Endometrial microvascular endothelial cells (primary cell): ENCODE measurements at regions not wholly inside any gene's neighbourhood (a gene's known extent, or its start where the extent isn't known, plus 50 kb on each side); places are given as distances from the start of the nearest gene placed in this dataset.

ENCODE experiments used
- in situ Hi-C: cut with HindIII; loops from 2 replicates; pipeline ENCODE4 v1.10.0; 2017; ENCODE audit warnings: low sequenced_read_pairs, low pct_unique_long_range_greater_than_20kb; ENCODE audit errors: inconsistent ontology term

GRCh38 chr3:177591379-177591778 lies 394.1 kb upstream of the TBL1XR1 start:
- in situ Hi-C loops: no loop called here

- in situ Hi-C loops: no loop called here
Observed at GRCh38 chr3:177594096-177594495, 396.8 kb upstream of the TBL1XR1 start.

- in situ Hi-C loops: no loop called here
Observed at GRCh38 chr3:177595530-177596188, 398.4 kb upstream of the TBL1XR1 start.

DNA sequence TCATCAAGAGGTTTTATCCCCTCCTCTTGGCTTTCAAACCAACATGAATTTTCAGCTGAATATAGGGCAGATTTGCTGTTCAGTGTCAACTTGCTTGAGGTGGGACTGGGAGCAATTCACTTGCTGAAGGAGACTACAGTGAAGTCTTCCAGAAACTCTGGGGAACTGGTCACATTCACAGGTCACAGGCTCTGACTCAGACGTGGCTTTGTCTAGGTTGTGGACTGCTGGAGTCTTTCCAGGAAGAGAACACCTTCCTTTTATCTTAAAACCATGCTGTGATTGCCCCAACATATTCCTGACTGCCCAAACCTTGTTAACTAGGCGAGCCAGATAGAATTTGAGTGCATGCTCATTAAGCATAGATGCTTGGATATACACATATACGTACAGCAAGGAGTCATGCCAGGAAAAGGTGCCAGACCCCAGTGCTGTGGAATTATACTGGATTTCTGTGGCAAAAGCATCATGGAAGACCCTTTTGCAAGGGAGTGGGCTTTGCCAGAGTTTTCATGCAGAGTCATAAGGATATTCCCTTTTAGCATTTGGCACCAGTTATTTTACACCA lies 399.1 kb upstream of the TBL1XR1 start:
- in situ Hi-C loops: no loop called here

DNA sequence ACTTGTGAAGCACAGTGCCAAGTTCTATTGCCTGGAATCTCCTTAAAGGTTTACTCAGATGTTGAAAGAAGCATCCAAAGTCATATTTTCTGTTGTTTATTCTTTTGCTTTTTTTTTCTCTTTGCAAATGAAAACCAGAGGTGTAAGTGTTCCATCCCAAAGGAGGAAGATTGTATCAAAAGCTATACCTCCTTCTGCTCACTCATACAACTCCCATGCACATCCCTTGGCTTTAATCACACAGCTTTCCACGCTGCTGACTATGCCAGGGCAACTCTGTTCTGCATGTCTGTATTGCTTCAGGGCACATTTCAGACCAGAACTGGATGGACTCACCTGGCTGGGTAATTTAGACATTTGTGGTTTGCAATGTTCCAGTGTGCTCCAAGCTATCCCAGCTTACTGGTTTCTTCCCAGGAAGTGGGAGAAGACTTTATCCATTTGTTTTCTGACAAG lies 399.6 kb upstream of the TBL1XR1 start:
- in situ Hi-C loops: no loop called here

DNA sequence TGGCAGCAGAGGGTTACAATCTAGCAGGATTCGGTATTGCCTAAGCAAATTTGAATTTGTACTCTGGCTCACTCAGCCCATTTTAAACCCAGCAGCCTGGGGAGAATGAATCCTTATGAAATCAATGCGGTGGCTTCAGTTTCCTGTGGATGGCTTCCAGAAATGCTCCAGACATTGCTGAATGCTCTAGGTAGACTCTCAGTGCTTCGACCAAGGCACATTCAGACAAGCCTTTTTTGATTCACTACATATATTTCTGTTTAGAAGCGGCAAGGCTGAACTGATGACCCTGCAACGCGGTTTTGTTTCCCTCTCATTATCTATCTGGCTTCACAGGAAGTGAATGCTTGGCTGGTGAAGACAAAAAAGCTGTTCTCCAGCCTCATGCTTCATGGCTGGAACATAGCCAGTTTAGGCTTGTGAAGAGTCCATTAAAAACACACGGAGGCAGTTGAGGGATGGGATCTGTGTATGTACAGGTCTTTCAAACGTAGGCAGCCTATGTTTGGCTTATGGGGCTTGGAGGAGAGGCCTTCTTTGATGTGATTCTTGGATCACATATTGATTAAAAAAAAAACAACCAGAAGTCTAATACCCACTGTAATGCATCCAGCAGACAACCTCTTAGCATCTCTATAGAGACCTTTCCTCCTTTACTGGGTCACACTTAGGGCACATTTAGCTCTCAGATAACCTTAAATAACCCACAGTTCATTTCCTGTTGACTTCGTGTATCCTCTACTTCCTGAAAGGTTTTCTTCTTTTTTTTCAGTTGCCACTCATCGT lies 400.2 kb upstream of the TBL1XR1 start:
- in situ Hi-C loops: no loop called here

GRCh38 chr3:177598097-177598833 lies 401.0 kb upstream of the TBL1XR1 start:
- in situ Hi-C loops: no loop called here

- in situ Hi-C loops: no loop called here
Observed at GRCh38 chr3:177599326-177599725, 402.0 kb upstream of the TBL1XR1 start.

GRCh38 chr3:177599837-177600236 lies 402.6 kb upstream of the TBL1XR1 start:
- in situ Hi-C loops: no loop called here

DNA sequence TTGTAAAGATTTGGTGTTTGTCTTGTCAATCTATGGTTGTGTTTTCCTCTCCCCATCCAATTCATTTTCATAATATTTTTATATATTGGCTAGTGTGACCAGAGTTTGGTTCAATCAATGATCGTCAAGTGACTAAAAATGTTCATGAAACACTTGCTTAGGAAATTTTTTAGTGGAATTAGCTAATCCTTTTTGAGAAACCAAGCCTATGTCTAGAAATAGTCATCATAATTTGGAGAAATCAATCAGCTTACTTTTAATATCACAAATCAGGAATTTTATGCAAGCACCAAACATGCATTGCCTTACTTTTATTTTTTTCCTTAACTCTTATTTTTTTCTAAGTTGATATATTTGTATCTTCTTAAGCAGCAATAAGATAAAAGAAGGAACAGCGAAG lies 403.1 kb upstream of the TBL1XR1 start:
- in situ Hi-C loops: no loop called here

GRCh38 chr3:177601152-177601551 lies 403.9 kb upstream of the TBL1XR1 start:
- in situ Hi-C loops: no loop called here

GRCh38 chr3:177602601-177603147 lies 405.4 kb upstream of the TBL1XR1 start:
- in situ Hi-C loops: no loop called here

DNA sequence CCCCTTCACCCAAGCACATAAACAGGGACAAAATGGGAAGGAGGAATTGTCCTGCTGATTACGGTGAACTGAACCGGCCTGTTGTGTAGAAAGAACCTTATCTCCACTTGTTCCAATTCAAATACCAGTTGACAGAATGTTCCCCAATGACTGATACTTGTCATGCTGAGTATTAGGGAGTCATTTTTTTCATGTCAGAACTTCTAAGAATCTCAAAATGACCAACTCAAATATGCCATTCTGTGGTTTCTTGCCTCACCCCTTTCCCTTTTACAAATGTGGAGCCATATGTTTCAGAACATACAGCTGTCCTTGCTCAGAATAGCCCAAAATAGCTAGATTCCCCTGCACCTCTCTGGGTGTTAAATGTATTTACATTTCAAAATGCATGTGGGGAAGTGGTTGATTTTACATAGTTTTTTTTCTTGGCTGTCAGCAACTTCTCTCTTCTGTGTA lies 405.9 kb upstream of the TBL1XR1 start:
- in situ Hi-C loops: no loop called here

DNA sequence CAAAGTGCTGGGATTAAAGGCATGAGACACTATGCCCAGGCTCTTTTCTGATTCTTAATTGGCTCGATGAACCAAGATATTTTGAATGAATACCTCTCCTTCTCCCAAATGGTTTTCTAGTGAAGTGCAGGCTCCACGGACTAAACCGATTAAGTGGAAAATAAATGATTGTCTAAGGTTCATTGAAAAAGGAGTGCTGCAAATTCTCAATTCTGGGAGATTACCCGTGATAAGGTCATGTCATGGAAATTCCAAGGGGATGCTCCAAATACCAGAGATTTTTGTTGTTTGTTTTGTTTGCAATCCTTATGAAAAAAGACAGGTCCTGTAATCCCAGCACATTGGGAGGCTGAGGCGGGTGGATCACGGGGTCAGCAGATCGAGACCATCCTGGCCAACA lies 406.9 kb upstream of the TBL1XR1 start:
- in situ Hi-C loops: no loop called here

DNA sequence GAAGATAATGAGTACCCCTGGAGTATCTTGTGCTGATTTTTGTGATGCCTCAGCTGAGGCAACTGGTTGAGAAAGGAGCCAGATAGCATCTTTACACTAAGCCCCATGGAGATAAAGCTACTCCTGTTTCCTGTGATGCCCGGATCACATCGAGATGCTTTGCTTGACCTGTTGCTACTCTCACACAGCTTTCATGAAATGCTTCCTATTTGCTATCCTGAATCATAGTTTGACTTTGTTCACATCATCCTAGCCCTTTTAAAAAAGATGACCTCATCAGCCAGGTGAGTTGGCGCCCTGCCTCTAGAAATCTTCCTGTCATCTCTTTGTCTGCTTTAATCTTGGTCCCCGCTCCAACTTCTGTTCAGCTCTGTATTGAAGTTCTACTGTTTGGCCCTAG lies 409.6 kb upstream of the TBL1XR1 start:
- in situ Hi-C loops: no loop called here

- in situ Hi-C loops: no loop called here
Observed at GRCh38 chr3:177607589-177607988, 410.3 kb upstream of the TBL1XR1 start.

DNA sequence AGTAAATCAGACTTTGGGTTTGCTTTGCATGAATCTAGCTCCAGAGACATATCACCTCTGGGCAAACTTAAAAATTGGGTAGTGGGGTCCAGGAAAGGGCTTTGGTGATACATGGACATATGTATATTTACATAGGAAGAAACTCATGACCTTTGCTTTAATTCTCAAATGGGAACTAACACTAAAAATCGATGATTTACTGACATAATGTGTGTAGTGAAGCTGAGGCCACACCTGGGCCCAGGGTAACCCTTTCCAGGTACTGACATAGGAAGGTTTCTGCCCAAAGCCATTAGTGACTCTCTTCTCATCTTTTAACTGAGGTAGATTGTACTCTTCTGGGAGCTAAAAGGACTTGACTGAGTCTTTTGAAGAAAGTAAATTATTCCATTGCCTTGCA lies 411.2 kb upstream of the TBL1XR1 start:
- in situ Hi-C loops: no loop called here

DNA sequence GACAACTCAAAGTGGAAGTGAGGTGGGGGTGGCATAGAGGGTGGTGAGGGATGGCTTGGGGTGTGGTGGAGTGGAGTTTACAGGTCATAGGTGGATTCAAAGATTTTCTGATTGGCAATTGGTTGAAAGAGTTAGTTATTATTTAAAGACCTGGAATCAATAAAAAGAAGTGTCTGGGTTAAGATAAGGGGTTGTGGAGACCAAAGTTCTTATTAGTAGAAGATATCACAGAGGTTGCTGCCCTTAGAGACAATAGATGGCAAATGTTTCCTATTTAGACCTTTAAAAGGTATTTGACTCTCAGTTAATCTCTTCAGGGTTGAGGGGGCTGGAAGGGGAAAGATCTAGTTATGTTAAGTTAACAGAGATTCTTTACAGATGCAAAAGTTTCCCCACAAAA lies 412.3 kb upstream of the TBL1XR1 start:
- in situ Hi-C loops: no loop called here

DNA sequence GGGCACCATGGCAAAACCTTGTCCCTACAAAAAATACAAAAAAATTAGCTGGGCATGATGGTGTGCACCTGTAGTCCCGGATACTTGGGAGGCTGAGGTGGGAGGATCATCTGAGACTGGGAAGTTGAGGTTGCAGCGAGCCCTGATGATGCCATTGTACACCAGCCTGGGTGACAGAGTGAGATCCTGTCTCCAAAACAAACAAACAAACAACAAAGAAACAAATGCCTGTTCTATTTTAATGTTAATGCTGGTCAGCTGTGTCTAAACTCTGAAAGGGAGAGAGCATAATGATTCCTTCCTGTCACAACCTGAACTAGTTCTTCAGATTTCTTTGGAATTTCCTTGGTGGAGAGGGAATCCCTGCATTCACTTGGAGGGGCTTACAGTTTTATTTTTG lies 413.0 kb upstream of the TBL1XR1 start:
- in situ Hi-C loops: no loop called here
